H1 (cell line): ENCODE measurements at regions not wholly inside any gene's neighbourhood (a gene's known extent, or its start where the extent isn't known, plus 50 kb on each side); places are given as distances from the start of the nearest gene placed in this dataset.

Source experiments
- HDAC6 ChIP-seq: IDR thresholded peaks from one replicate; pipeline ENCODE4 v1.7.1; 2012; ENCODE audit warnings: low read depth, mild to moderate bottlenecking, inconsistent platforms, low read length, moderate library complexity
- KDM4A ChIP-seq: IDR thresholded peaks from one replicate; pipeline ENCODE4 v1.7.1; 2012; ENCODE audit warnings: low read depth, mild to moderate bottlenecking, moderate library complexity, low read length, inconsistent platforms; ENCODE audit not compliant: severe bottlenecking
- RNF2 ChIP-seq: fragments of 200-900, 300-1000 bp; sonication (generic); IDR thresholded peaks from 2 replicates; pipeline ENCODE4 v1.7.1; 2016; ENCODE audit warnings: borderline replicate concordance, low read depth, mild to moderate bottlenecking, antibody characterized with exemption, low read length; ENCODE audit not compliant: poor library complexity, severe bottlenecking; ENCODE audit errors: missing control alignments

DNA sequence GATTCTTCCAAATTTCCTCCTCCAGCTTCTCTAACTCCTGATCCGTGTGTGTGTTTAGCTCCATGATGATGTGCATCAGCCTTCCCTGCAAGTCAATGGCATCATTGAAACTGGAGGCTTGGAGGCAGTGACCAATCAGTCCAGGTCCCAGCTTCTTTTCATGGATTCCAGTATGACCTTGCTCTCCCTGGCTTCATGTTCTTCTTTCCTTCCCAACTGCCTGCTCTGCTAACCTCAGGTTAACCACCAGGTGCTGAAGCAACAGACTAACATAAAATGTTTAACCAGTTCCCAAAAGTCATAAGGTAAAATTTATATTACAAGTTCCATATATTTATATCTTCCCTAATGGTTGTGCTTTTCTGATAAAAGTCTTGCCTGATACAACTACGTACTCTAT lies 512.8 kb upstream of the EPHA7 start (continued):
- TF ChIP-seq HDAC6 (no peak), RNF2 (no peak), KDM4A (no peak)
- TF ChIP-seq, all 59 proteins: peak for 0
